Progenitor cell of endocrine pancreas (in vitro differentiated cells): ENCODE measurements at regions not wholly inside any gene's neighbourhood (a gene's known extent, or its start where the extent isn't known, plus 50 kb on each side); places are given as distances from the start of the nearest gene placed in this dataset.

Experiments used
- DNase-seq: peaks from one replicate; pipeline ENCODE4 v3.0.0; 2021; ENCODE audit warnings: low spot score; ENCODE audit not compliant: unreplicated experiment
- H3K27ac Mint-ChIP-seq: 2 replicates; pipeline ENCODE4 v1.8.0; 2021; ENCODE audit warnings: mild to moderate bottlenecking, moderate library complexity, mixed read lengths
- H3K27me3 Mint-ChIP-seq: 2 replicates; pipeline ENCODE4 v1.8.0; 2021; ENCODE audit warnings: mixed read lengths
- H3K36me3 Mint-ChIP-seq: 2 replicates; pipeline ENCODE4 v1.8.0; 2022; ENCODE audit warnings: mixed read lengths; ENCODE audit not compliant: insufficient read depth
- H3K4me1 Mint-ChIP-seq: 2 replicates; pipeline ENCODE4 v1.8.0; 2021; ENCODE audit warnings: low read depth, mixed read lengths
- H3K4me3 Mint-ChIP-seq: 2 replicates; pipeline ENCODE4 v1.8.0; 2021; ENCODE audit warnings: low read depth, mild to moderate bottlenecking, moderate library complexity, mixed read lengths
- H3K9me3 Mint-ChIP-seq: 2 replicates; pipeline ENCODE4 v1.8.0; 2021; ENCODE audit warnings: low read depth, mixed read lengths
- CTCF ChIP-seq: fragments of 200-600 bp; sonication (generic); IDR thresholded peaks from one replicate; pipeline ENCODE4 v1.5.0; 2021; ENCODE audit warnings: antibody characterized with exemption, mild to moderate bottlenecking; ENCODE audit not compliant: unreplicated experiment

GRCh38 chr13:31512331-31512730 lies 227.0 kb upstream of the RXFP2 start:
- H3K27ac Mint-ChIP-seq: no peak overlapping the region

DNA sequence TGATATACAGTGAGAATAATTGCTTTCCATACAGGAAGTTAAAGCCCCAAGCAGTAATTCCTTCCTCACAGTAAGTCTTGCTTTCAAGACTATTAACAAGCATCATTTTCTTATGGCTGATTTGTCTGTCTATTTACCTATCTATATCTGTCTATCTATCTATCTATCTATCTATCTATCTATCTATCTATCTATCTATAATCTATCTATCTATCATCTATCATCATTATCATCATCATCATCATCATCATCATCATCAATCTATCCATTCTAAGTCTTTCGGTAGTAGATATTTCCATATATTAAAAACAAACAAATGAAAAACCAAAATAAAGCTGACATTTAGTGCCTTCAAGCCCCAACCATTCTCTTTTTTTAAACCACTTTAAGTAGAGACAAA lies 224.4 kb upstream of the RXFP2 start:
- Mint-ChIP-seq H3K9me3 (no peaks in the 10 kb centered on the region), H3K27me3 (peaks cover 10% of the 10 kb centered on the region), H3K36me3 (no peaks in the 10 kb centered on the region), H3K27ac (no peak overlapping the region), H3K4me3 (no peak overlapping the region), H3K4me1 (no peaks in the 10 kb centered on the region)
- TF ChIP-seq CTCF: no peak
- no peak for DNase-seq

More at GRCh38 chr13:31512331-31512730, 227.0 kb upstream of the RXFP2 start:
- peaks cover 8% of the 10 kb centered on the region for H3K27me3 Mint-ChIP-seq
- no peak for DNase-seq
- no peaks in the 10 kb centered on the region for H3K36me3 Mint-ChIP-seq
- H3K4me1 Mint-ChIP-seq: no peaks in the 10 kb centered on the region
- TF ChIP-seq CTCF: no peak
- H3K9me3 Mint-ChIP-seq: no peaks in the 10 kb centered on the region
- no peak overlapping the region for H3K4me3 Mint-ChIP-seq

DNA sequence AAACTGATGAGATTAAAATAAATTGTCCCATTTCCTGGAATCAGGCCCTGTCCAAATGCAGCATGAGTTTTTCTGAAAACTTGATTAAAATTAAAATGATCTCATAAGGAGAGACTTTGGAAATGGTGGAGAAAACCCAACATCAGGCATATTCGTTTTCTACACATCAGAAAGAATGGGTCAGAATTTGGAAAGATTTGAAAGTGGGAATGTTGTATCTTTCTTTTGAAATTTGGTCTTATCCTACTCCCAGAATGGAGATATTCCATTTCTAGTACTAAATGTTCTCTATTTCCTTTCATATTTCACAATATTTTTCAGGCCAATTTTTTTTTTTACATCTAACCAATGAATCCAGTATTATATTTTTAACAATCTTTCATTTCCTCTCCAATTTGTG lies 223.9 kb upstream of the RXFP2 start:
- no peak overlapping the region for H3K27ac Mint-ChIP-seq
- TF ChIP-seq CTCF: no peak
- H3K27me3 Mint-ChIP-seq: peaks cover 6% of the 10 kb centered on the region
- H3K4me3 Mint-ChIP-seq: no peak overlapping the region
- no peak for DNase-seq
- no peaks in the 10 kb centered on the region for H3K36me3 Mint-ChIP-seq
- no peaks in the 10 kb centered on the region for H3K4me1 Mint-ChIP-seq
- no peaks in the 10 kb centered on the region for H3K9me3 Mint-ChIP-seq

- H3K27me3 Mint-ChIP-seq: peaks cover 4% of the 10 kb centered on the region
- no peak for TF ChIP-seq CTCF
- no peaks in the 10 kb centered on the region for H3K36me3 Mint-ChIP-seq
- H3K9me3 Mint-ChIP-seq: no peaks in the 10 kb centered on the region
- DNase-seq: no peak
- H3K4me1 Mint-ChIP-seq: no peaks in the 10 kb centered on the region
- no peak overlapping the region for H3K4me3 Mint-ChIP-seq
- H3K27ac Mint-ChIP-seq: no peak overlapping the region
Measured at GRCh38 chr13:31517599-31517998, 221.7 kb upstream of the RXFP2 start.

- H3K27me3 Mint-ChIP-seq: peaks cover 4% of the 10 kb centered on the region
- no peak overlapping the region for H3K27ac Mint-ChIP-seq
- TF ChIP-seq CTCF: no peak
- no peak for DNase-seq
- H3K4me3 Mint-ChIP-seq: no peak overlapping the region
- no peaks in the 10 kb centered on the region for H3K36me3 Mint-ChIP-seq
- H3K9me3 Mint-ChIP-seq: no peaks in the 10 kb centered on the region
- no peaks in the 10 kb centered on the region for H3K4me1 Mint-ChIP-seq
Measured at GRCh38 chr13:31518645-31519044, 220.7 kb upstream of the RXFP2 start.

- no peaks in the 10 kb centered on the region for H3K36me3 Mint-ChIP-seq
- no peak for DNase-seq
- H3K27me3 Mint-ChIP-seq: peaks cover 4% of the 10 kb centered on the region
- TF ChIP-seq CTCF: no peak
- no peaks in the 10 kb centered on the region for H3K4me1 Mint-ChIP-seq
- no peak overlapping the region for H3K4me3 Mint-ChIP-seq
- H3K27ac Mint-ChIP-seq: no peak overlapping the region
- peaks cover 4% of the 10 kb centered on the region for H3K9me3 Mint-ChIP-seq
Measured at GRCh38 chr13:31521435-31521834, 217.9 kb upstream of the RXFP2 start.
